Myocyte (in vitro differentiated cells): ENCODE measurements at regions not wholly inside any gene's neighbourhood (a gene's known extent, or its start where the extent isn't known, plus 50 kb on each side); places are given as distances from the start of the nearest gene placed in this dataset.
"Not testable (repeated sequence)": the region's sequence is repeated elsewhere in the genome, so short reads cannot be mapped to it uniquely, and the experiment has no call there.

Experiments used
- DNase-seq: peaks from one replicate; pipeline ENCODE4 v3.0.0-alpha.2; 2012; ENCODE audit warnings: low read depth

- DNase-seq = no peak
These were observed 394.5 kb downstream of the RERGL start for GRCh38 chr12:17695495-17695894.

GRCh38 chr12:17691369-17691768 lies 398.6 kb downstream of the RERGL start:
- DNase-seq = no peak

- no peak for DNase-seq
These were observed 409.8 kb downstream of the RERGL start for GRCh38 chr12:17680220-17680619.

- no peak for DNase-seq
These were observed 423.2 kb downstream of the RERGL start for GRCh38 chr12:17666641-17667324.

GRCh38 chr12:17665839-17666238 lies 424.2 kb downstream of the RERGL start:
- DNase-seq = no peak

DNA sequence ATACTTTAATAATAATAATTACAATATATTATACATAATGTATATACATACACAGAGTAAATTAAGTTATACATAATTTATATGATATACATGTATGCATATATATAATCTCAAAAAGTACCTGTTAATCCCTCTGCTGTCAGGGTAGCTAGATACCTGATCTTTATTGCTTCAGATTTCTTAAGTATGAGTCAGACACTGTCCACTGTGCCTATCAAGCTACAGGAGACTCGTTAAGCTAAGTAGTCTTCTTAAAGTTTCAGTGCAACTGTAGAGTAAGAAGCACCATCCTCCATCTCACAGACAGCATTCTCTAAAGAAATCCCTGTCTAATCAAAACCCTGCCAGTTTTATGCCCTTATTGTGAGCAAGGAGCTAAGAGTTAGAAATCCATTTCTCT lies 428.7 kb downstream of the RERGL start:
- no peak for DNase-seq

DNA sequence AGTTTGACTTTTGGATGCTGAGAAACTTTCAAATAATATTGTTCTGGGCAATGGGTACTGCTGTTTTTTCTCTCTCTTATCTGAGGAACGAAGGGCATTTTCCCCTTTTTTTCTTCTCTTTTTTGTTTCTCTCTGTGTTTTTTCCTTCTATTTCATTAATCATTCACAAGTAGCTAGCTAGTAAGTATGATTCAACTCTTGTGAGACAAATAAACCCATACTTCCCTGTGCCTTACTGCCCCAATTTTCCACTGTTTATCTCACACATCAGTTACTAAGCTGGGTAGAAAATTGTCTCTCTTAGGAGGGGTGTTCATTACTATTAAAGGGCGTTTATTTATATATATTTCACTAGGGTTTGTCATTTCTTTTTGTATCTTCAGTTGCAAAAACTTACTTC lies 437.6 kb downstream of the RERGL start:
- DNase-seq = no peak

GRCh38 chr12:17642340-17642650 lies 447.7 kb downstream of the RERGL start:
- DNase-seq = no peak

DNA sequence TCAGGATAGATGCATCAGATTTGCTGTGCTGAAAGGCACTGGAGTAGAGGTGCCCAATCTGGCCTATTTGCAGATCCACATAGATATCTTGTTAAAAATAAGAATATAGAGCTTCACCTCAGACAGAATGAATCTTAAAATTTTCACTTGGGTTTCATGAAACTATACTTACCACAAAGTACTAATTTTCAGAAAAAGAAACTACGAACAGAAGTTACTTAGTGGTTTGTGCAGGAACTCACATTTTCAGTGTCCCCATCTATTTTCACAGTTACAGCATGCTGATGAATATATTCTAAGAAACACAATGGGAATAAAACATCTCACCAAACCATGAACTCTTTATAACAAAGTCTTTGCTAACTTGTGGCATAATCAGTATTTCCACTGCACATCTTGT lies 449.4 kb downstream of the RERGL start:
- no peak for DNase-seq

- DNase-seq = no peak
These were observed 471.2 kb downstream of the RERGL start for GRCh38 chr12:17618831-17619230.

GRCh38 chr12:17609701-17610100 lies 480.3 kb downstream of the RERGL start:
- no peak for DNase-seq

DNA sequence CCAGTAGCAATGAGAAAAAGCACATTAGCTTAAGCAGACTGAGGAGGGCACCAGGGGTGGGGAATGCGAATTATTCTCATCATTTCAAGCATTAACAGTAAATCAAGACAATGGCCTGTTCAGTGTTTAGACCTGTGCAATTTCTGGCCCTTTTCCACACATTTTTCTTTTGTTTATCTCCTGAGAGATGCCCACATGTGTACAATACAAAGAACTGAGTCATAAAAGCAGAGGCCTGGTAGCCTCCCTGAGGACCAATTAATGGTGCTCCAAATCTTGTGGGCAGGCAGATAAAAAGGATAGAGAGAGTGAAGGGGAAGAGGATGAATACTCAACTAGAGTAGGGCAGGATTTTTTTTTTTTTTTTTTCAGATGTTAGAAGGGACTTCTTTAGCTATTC lies 480.8 kb downstream of the RERGL start:
- DNase-seq = no peak

DNA sequence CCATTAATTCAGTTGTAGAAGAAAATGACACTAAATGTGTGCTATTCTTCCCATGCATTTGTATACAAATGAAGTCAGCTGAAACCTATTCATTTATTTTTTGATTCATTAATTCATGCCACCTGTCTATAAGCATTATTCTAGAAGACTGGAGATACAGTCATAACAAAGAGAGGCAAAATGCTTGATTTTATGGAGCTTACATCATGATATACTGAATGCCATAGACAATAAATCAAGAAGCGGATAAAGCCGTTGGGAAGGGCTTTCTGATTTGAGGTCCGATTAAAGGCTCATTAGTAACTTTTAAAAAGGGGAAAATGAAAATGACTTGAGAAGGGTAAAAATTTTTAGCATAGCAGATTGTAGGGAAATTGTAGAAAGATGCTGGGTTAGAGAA lies 494.9 kb downstream of the RERGL start:
- DNase-seq = no peak

DNA sequence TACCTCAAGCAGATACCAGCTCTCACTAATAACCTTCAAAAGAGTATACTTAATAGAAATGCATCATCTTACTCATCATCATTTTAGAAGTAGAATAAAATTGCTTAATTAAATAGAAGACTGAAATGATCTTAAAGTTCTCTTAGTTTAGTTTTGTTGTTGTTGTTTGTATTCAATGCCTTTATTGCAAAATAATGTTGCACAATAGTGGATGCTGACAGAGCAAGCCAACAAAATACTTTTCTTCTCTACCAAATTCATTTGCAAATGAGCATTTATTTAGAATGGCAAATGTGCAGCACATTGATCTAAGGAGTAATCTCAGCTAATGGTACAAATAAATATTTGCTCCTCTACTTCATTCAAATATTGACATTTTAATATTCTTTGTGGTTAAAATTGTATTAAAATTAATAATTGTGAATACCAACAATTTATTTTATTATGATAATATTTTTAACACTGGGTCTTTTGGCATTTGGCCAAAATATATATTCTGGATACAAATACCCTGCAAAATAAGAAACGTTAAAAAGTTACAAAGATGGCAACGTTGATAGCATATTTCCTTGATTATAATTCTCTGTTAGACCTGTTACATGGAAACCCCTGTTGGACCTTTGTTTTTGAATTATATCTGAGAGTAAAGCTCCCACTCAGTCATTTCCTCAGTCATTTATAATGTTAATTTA lies 496.1 kb downstream of the RERGL start:
- DNase-seq = no peak

DNA sequence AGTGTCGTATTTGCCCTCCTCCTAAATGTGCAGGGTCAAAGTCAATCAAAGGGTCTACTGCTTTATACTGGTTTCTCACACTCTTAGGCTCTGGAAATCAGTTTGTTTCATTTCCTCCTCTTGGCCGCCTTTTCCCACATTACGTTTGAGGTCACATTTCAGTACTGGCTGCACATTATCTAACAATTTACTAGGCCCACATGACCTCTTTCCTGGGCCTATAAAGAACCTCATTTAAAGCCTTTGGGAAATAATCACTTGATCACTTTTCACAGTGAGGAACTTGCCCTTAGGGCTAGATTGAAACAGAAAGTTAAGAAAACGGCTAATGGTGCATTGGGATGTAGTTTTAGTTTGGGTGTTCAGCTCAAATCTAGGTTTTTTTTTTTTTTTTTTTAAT lies 497.5 kb downstream of the RERGL start:
- DNase-seq = no peak

DNA sequence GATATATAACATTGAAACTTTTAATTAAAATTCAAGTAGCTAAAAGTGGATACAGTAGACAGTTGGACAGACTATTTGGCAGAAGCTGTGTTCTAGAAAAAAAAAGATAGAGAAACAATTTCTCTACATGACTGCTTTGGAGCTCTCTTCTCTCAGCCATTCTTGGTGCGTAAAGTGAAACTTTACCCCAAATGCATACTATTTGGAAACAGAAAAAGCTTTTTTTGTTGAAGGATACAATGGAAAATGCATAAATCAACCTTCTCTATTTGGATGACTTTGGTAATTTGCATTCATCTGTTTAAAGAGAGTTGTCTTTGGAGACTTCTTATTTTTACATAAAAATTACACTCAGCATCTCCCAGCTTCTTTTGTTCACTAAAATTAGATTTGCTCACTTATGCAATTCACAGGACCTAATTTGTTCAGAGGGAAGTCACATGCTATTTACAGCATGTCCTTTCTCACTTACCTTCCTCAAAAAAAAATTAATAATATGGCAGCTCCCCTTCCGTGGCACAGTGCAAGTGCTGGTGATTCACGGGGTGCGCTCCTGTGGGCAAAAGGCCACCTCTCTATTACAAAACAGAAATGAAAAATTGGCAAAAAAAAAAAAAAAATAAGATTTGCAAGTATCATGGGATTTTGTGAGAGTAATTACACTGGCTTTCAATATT lies 498.9 kb downstream of the RERGL start:
- DNase-seq = no peak

- DNase-seq = peak; percentile 7
These were observed 501.0 kb downstream of the RERGL start for GRCh38 chr12:17588968-17589367.

- DNase-seq = no peak
These were observed 510.6 kb downstream of the RERGL start for GRCh38 chr12:17579205-17580026.

DNA sequence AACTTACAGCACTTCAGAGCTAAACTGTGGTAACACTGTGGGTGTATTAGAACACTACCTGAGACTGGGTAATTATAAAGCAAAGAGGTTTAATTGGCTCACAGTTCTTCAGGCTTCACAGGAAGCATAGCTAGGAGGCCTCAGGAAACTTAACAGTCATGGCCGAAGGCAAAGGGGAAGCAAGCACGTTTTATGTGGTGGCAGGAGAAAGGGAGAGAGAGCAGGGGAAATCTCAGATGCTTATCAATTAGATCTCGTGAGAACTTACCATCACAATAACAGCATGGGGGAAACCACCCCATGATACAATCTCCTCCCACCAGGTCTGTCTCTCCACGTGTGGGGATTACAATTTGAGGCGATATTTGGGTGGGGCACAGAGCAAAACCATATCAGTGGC lies 512.6 kb downstream of the RERGL start:
- no peak for DNase-seq

GRCh38 chr12:17572250-17572649 lies 517.7 kb downstream of the RERGL start:
- no peak for DNase-seq

DNA sequence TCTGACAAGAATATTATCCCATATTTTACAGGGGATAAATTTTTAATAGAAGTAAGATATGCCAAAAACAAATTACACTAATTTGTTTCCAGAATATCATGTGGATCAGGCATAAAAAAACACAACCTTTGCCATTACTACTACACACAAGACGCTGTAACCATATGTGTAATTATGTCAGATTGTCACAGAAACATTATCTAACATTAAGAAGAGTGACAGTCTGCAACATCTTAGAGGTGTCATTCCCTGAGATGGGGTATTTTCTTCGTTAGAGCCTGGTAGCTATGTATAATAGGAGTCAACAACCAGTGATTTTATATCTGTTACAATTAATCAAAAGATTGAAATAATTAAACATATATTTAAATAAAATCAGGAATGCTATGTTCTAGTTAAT lies 518.9 kb downstream of the RERGL start:
- no peak for DNase-seq

DNA sequence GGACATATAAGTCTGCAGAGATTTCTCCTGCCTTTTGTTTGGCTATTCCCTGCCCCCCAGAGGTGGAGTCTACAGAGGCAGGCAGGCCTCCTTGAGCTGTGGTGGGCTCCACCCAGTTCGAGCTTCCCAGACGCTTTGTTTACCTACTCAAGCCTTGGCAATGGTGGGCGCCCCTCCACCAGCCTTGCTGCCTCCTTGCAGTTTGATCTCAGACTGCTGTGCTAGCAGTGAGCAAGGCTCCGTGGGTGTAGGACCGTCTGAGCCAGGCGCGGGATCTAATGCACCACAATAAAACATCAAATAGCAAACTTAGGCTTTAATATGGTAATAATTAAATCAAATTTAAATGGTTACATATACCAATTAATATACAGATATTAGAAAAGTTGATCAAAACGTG lies 525.4 kb downstream of the RERGL start:
- not testable (repeated sequence) for DNase-seq
